Thoracic aorta (tissue), 2 donors: ENCODE measurements at regions not wholly inside any gene's neighbourhood (a gene's known extent, or its start where the extent isn't known, plus 50 kb on each side); places are given as distances from the start of the nearest gene placed in this dataset.

Source experiments
- ATAC-seq: fragments of 150-250 bp; one replicate; pipeline ENCODE4 v1.8.0; 2017; ENCODE audit warnings: low read depth; ENCODE audit not compliant: insufficient number of reproducible peaks, low FRiP score
- DNase-seq: peaks from one replicate; pipeline ENCODE4 v3.0.0-alpha.2; 2020; ENCODE audit warnings: low spot score
- H3K27ac ChIP-seq, 2 donors: fragments of 200-600 bp; sonication (generic); 1 replicate in 1 of 2; 2 replicates in 1 of 2; pipeline ENCODE4 v1.5.1; 2016; ENCODE audit warnings: mild to moderate bottlenecking in 2 of 2, moderate library complexity in 2 of 2
- H3K27me3 ChIP-seq: fragments of 200-600 bp; sonication (generic); replicated peaks from 2 replicates; pipeline ENCODE4 v1.6.0; 2016; ENCODE audit warnings: mild to moderate bottlenecking; ENCODE audit not compliant: insufficient read depth
- H3K36me3 ChIP-seq: fragments of 200-600 bp; sonication (generic); one replicate; pipeline ENCODE4 v1.5.1; 2016
- H3K4me1 ChIP-seq, 2 donors: fragments of 200-600 bp; sonication (generic); 1 replicate in 1 of 2; 2 replicates in 1 of 2; pipeline versions ENCODE4 v1.5.1 to v1.6.0; 2016; ENCODE audit warnings: low read depth in 2 of 2, mild to moderate bottlenecking in 1 of 2; ENCODE audit not compliant: control insufficient read depth in 1 of 2
- H3K4me3 ChIP-seq: fragments of 200-600 bp; sonication (generic); 2 replicates; pipeline ENCODE4 v1.5.1; 2016; ENCODE audit warnings: mild to moderate bottlenecking
- H3K9me3 ChIP-seq: fragments of 200-600 bp; sonication (generic); 2 replicates; pipeline ENCODE4 v1.5.1; 2016
- TF ChIP-seq, protein P1 (sequence below): fragments of 200-600 bp; sonication (generic); IDR thresholded peaks from one replicate; pipeline ENCODE4 v1.5.1; 2019; ENCODE audit warnings: antibody characterized with exemption

DNA sequence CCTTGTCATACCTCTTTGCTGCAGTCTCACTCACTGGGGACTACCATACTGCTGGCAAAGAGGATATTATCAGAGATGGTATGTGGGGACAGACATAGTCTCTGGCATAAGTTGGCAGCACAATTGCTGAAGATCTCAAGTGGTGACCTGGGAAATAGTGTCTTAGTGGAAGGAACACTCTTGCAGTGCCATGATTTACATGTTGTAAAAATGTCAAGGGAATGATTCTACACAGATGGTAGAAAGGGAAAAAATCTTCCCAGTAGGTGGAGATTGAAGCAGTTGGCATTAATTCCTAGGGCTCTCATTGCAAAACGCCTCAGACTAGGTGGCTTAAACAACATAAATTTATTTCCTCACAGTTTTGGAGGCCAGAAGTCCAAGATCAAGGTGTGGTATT lies 662.2 kb downstream of the DHX35 start:
- no peak overlapping the region for H3K4me3 ChIP-seq
- H3K27ac ChIP-seq = no peak overlapping the region
- ATAC-seq = no peak
- H3K4me1 ChIP-seq = no peaks in the 10 kb centered on the region
- H3K27me3 ChIP-seq = no peaks in the 10 kb centered on the region
- H3K9me3 ChIP-seq = no peaks in the 10 kb centered on the region
- no peak for DNase-seq
- H3K36me3 ChIP-seq = no peaks in the 10 kb centered on the region
- TF ChIP-seq, protein P1, sequence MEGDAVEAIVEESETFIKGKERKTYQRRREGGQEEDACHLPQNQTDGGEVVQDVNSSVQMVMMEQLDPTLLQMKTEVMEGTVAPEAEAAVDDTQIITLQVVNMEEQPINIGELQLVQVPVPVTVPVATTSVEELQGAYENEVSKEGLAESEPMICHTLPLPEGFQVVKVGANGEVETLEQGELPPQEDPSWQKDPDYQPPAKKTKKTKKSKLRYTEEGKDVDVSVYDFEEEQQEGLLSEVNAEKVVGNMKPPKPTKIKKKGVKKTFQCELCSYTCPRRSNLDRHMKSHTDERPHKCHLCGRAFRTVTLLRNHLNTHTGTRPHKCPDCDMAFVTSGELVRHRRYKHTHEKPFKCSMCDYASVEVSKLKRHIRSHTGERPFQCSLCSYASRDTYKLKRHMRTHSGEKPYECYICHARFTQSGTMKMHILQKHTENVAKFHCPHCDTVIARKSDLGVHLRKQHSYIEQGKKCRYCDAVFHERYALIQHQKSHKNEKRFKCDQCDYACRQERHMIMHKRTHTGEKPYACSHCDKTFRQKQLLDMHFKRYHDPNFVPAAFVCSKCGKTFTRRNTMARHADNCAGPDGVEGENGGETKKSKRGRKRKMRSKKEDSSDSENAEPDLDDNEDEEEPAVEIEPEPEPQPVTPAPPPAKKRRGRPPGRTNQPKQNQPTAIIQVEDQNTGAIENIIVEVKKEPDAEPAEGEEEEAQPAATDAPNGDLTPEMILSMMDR = no peak

DNA sequence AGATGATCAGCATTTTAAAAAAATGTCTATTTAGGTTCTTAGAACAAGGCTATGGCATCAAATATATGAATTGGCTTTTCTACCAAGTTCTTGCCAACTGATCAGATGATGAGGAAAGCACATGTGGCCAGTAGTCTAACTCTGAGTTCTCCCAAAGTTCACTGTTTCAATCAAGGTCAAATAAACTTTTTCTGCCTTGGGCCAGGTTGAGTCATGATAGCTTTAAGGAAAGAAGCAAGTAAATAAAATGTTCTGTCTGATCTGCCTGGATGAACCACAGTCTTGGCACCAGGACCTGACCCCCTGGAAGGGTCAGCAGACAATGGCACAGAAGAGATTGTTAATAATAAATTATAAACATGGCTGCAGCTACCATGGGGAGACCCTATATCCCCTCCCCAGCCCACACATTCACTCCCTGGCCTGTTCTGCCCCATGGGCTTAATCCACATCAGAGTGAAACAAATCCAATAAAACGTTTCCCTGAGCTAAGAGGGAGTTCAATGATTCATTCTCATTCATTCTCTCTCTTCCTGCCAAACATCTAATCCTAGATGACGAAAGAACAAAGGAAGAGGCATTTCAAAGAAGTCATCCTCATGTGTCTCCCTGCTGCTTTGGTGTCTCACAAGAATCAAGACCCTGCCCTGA lies 661.6 kb downstream of the DHX35 start:
- no peak overlapping the region for H3K27ac ChIP-seq

DNA sequence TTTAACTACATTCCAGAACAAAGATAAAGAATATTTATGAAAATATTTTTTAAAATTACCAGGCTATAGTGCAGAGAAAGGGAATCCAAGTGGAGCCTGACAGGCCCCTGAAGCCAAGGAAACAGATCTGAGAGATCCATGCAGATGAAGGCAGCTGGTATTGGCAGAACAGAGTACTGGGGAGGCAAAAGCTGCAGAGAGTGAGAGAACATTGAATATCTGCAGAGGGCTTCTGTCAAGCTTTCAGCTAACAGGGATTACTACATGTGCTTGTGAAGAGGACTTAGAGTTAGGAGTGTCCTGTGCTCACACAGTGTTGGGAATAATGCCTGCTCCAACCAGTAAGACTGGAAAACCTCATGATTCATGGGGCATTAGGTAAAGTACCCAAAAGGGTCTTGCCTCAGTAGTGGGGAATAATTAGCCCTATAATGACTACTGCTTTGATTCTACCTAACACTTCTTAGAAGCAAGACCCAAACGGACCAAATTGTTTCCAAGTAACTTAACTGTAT lies 657.2 kb downstream of the DHX35 start:
- H3K4me1 ChIP-seq = no peaks in the 10 kb centered on the region
- H3K27ac ChIP-seq = no peak overlapping the region
- ATAC-seq (no peak), DNase-seq (no peak)
- H3K36me3 ChIP-seq = no peaks in the 10 kb centered on the region
- no peaks in the 10 kb centered on the region for H3K9me3 ChIP-seq
- H3K4me3 ChIP-seq = no peak overlapping the region
- TF ChIP-seq, protein P1 = no peak
- no peaks in the 10 kb centered on the region for H3K27me3 ChIP-seq

More for the DNA sequence above, 661.6 kb downstream of the DHX35 start:
- DNase-seq (no peak), ATAC-seq (no peak)
- Histone ChIP-seq H3K4me3 (no peak overlapping the region), H3K9me3 (no peaks in the 10 kb centered on the region), H3K27me3 (no peaks in the 10 kb centered on the region), H3K4me1 (no peaks in the 10 kb centered on the region), H3K36me3 (no peaks in the 10 kb centered on the region)
- TF ChIP-seq, protein P1 = no peak

DNA sequence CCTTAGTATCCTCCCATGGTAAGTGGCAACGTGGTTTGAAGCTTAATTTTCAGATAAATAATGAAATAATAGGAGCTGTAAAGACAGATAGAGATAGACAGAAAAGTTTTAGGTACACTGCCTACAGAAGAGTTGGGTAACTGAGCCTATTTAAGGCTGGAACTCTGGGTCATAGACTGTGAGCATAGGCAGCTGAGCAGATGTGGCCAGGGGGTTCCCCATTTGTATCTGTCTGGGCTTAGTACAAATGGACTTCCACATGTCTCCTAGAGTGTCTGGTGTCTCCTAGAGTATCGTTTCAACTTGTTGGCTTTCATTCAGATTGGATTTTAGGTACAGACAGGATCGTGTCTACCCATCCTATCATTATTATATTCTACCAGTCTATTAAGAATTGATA lies 649.8 kb downstream of the DHX35 start:
- DNase-seq = no peak
- no peaks in the 10 kb centered on the region for H3K9me3 ChIP-seq
- no peaks in the 10 kb centered on the region for H3K36me3 ChIP-seq
- no peak overlapping the region for H3K4me3 ChIP-seq
- H3K4me1 ChIP-seq = no peaks in the 10 kb centered on the region
- no peak for ATAC-seq
- no peaks in the 10 kb centered on the region for H3K27me3 ChIP-seq
- no peak overlapping the region for H3K27ac ChIP-seq
- TF ChIP-seq, protein P1 = no peak

DNA sequence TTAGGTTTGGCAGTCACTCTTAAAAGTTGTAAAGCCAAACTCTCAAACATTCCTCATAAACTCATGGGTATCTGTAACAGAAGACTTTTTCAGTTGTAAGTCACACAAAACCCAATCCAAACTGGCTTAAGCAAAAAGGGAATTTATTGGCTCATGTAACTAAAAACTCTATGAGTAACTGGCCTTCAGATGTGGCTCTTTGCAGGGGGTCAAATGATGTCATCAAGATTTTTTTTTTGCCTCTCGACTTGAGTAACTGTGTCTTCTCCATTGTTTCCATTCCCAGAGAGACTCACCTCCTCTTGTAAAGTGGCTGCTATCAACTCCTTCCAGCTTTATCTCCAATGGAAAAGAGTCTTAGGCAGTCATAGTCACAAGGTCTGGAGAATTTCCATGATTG lies 645.0 kb downstream of the DHX35 start:
- H3K27ac ChIP-seq = no peak overlapping the region
- DNase-seq = no peak
- H3K9me3 ChIP-seq = no peaks in the 10 kb centered on the region
- H3K4me1 ChIP-seq = no peaks in the 10 kb centered on the region
- no peaks in the 10 kb centered on the region for H3K27me3 ChIP-seq
- TF ChIP-seq, protein P1 = no peak
- no peak overlapping the region for H3K4me3 ChIP-seq
- ATAC-seq = no peak
- no peaks in the 10 kb centered on the region for H3K36me3 ChIP-seq
